WTC11 (cell line): ENCODE measurements at regions not wholly inside any gene's neighbourhood (a gene's known extent, or its start where the extent isn't known, plus 50 kb on each side); places are given as distances from the start of the nearest gene placed in this dataset.

Source experiments
- ATAC-seq: fragments of 200-7000 bp; cut with Tn5 transposase; 2 replicates; pipeline ENCODE4 v1.10.0; 2021; ENCODE audit warnings: mild to moderate bottlenecking, moderate library complexity
- CTCF ChIA-PET: fragments of 300-600 bp; sonication (Branson Sonifier 250); formaldehyde crosslinking; loops from one replicate; lab custom pipeline; 2021; ENCODE audit warnings: antibody characterized with exemption; lab: Charles Lee
- POLR2A ChIA-PET: fragments of 350-600 bp; sonication (Branson Sonifier 250); formaldehyde crosslinking; loops from one replicate; lab custom pipeline; 2021; ENCODE audit warnings: antibody characterized with exemption; lab: Charles Lee
- DNase-seq: peaks from one replicate; pipeline ENCODE4 v3.0.0; 2021; ENCODE audit warnings: low spot score
- H3K27ac Mint-ChIP-seq: 2 replicates; pipeline ENCODE4 v1.8.0; 2021; ENCODE audit warnings: mixed read lengths
- H3K27me3 Mint-ChIP-seq: 2 replicates; pipeline ENCODE4 v1.8.0; 2021; ENCODE audit warnings: low read depth, mild to moderate bottlenecking, moderate library complexity, mixed read lengths
- H3K36me3 Mint-ChIP-seq: 2 replicates; pipeline ENCODE4 v1.8.0; 2021; ENCODE audit warnings: mixed read lengths
- H3K4me1 Mint-ChIP-seq: 2 replicates; pipeline ENCODE4 v1.8.0; 2022; ENCODE audit warnings: mixed read lengths
- H3K4me3 Mint-ChIP-seq: 2 replicates; pipeline ENCODE4 v1.8.0; 2021; ENCODE audit warnings: mild to moderate bottlenecking, moderate library complexity, mixed read lengths
- H3K9me3 Mint-ChIP-seq: 2 replicates; pipeline ENCODE4 v1.8.0; 2021; ENCODE audit warnings: mixed read lengths
- ETV6 ChIP-seq: sonication (generic); formaldehyde crosslinking; IDR thresholded peaks from 2 replicates; pipeline ENCODE4 v1.8.1; 2022; ENCODE audit warnings: mild to moderate bottlenecking, missing genetic modification reagents
- FOXJ3 ChIP-seq: sonication (generic); formaldehyde crosslinking; IDR thresholded peaks from 2 replicates; pipeline ENCODE4 v1.9.0; 2021; ENCODE audit warnings: missing genetic modification reagents, mild to moderate bottlenecking, borderline replicate concordance
- FOXP1 ChIP-seq: sonication (generic); formaldehyde crosslinking; IDR thresholded peaks from 2 replicates; pipeline ENCODE4 v1.8.0; 2022; ENCODE audit warnings: missing genetic modification reagents, mild to moderate bottlenecking, moderate library complexity, borderline replicate concordance
- PRRX2 ChIP-seq: fragments of 250-450 bp; sonication (Bioruptor Pico); IDR thresholded peaks from 2 replicates; pipeline ENCODE4 v1.8.0; 2021; ENCODE audit warnings: mild to moderate bottlenecking
- SMAD4 ChIP-seq: sonication (generic); formaldehyde crosslinking; IDR thresholded peaks from 2 replicates; pipeline ENCODE4 v1.8.0; 2022; ENCODE audit warnings: mild to moderate bottlenecking, missing genetic modification reagents
- SOX15 ChIP-seq: fragments of 250-450 bp; sonication (Bioruptor Pico); IDR thresholded peaks from 2 replicates; pipeline ENCODE4 v1.9.0; 2021; ENCODE audit warnings: mild to moderate bottlenecking
- SP1 ChIP-seq: sonication (generic); formaldehyde crosslinking; conservative IDR thresholded peaks from 2 replicates; pipeline ENCODE4 v1.8.1; 2022; ENCODE audit warnings: missing genetic modification reagents
- ZNF138 ChIP-seq: sonication (generic); formaldehyde crosslinking; conservative IDR thresholded peaks from 2 replicates; pipeline ENCODE4 v1.8.1; 2022; ENCODE audit warnings: mild to moderate bottlenecking, moderate library complexity, missing genetic modification reagents
- ZNF416 ChIP-seq: fragments of 250-450 bp; sonication (Bioruptor Pico); IDR thresholded peaks from 2 replicates; pipeline ENCODE4 v1.9.0; 2021; ENCODE audit warnings: mild to moderate bottlenecking, inconsistent platforms
- TF ChIP-seq, protein P1 (sequence below): sonication (generic); formaldehyde crosslinking; IDR thresholded peaks from 2 replicates; pipeline ENCODE4 v1.8.0; 2022; ENCODE audit warnings: mild to moderate bottlenecking, missing genetic modification reagents
- TF ChIP-seq, protein P2 (sequence below): fragments of 250-450 bp; sonication (Bioruptor Pico); IDR thresholded peaks from 2 replicates; pipeline ENCODE4 v1.9.0; 2021; ENCODE audit warnings: mild to moderate bottlenecking
- TF ChIP-seq, protein P3 (sequence below): sonication (generic); formaldehyde crosslinking; IDR thresholded peaks from 2 replicates; pipeline ENCODE4 v1.8.1; 2022; ENCODE audit warnings: mild to moderate bottlenecking, missing genetic modification reagents, moderate library complexity, borderline replicate concordance
- TF ChIP-seq, protein P4 (sequence below): sonication (generic); formaldehyde crosslinking; IDR thresholded peaks from 2 replicates; pipeline ENCODE4 v1.8.1; 2023; ENCODE audit warnings: mild to moderate bottlenecking, missing genetic modification reagents, borderline replicate concordance
- TF ChIP-seq, protein P5 (sequence below): fragments of 250-450 bp; sonication (Bioruptor Pico); IDR thresholded peaks from 2 replicates; pipeline ENCODE4 v1.9.0; 2021; ENCODE audit warnings: mild to moderate bottlenecking
- TF ChIP-seq, protein P6 (sequence below): fragments of 200-600 bp; IDR thresholded peaks from 2 replicates; pipeline ENCODE4 v1.8.0; 2022; ENCODE audit warnings: antibody characterized with exemption
- TF ChIP-seq, protein P7 (sequence below): sonication (generic); formaldehyde crosslinking; IDR thresholded peaks from 2 replicates; pipeline ENCODE4 v1.8.0; 2022; ENCODE audit warnings: missing genetic modification reagents
- TF ChIP-seq, protein P8 (sequence below): sonication (generic); formaldehyde crosslinking; IDR thresholded peaks from 2 replicates; pipeline ENCODE4 v1.8.0; 2023; ENCODE audit warnings: missing genetic modification reagents, mild to moderate bottlenecking, borderline replicate concordance

DNA sequence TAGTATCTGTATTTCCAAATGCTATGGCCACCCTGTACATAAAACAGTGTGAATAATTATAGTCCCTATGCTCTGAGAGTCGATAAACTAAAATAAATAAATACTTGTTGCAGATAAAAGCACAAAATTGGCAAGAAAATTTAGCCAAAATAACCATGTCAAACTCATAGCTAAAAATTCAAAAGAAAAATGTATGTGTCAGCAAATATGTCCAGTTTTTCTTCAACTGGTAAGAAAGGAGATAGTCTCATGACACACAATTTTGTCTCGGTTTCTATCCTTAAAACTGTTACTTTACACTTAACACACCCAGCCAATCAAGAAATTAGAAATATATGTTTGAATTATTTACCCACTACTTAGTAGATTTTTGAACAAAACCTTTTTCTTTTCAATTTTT is 145.6 kb upstream of the FSCB start (continued):
- TF ChIP-seq FOXJ3, result no peak
- TF ChIP-seq, protein P1, sequence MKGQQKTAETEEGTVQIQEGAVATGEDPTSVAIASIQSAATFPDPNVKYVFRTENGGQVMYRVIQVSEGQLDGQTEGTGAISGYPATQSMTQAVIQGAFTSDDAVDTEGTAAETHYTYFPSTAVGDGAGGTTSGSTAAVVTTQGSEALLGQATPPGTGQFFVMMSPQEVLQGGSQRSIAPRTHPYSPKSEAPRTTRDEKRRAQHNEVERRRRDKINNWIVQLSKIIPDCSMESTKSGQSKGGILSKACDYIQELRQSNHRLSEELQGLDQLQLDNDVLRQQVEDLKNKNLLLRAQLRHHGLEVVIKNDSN (CRISPR knock-in tag), result no peak
- no peak for TF ChIP-seq SOX15 (CRISPR knock-in tag)
- no peak for TF ChIP-seq ZNF138 (CRISPR knock-in tag)
- TF ChIP-seq PRRX2, result no peak
- TF ChIP-seq, protein P2, sequence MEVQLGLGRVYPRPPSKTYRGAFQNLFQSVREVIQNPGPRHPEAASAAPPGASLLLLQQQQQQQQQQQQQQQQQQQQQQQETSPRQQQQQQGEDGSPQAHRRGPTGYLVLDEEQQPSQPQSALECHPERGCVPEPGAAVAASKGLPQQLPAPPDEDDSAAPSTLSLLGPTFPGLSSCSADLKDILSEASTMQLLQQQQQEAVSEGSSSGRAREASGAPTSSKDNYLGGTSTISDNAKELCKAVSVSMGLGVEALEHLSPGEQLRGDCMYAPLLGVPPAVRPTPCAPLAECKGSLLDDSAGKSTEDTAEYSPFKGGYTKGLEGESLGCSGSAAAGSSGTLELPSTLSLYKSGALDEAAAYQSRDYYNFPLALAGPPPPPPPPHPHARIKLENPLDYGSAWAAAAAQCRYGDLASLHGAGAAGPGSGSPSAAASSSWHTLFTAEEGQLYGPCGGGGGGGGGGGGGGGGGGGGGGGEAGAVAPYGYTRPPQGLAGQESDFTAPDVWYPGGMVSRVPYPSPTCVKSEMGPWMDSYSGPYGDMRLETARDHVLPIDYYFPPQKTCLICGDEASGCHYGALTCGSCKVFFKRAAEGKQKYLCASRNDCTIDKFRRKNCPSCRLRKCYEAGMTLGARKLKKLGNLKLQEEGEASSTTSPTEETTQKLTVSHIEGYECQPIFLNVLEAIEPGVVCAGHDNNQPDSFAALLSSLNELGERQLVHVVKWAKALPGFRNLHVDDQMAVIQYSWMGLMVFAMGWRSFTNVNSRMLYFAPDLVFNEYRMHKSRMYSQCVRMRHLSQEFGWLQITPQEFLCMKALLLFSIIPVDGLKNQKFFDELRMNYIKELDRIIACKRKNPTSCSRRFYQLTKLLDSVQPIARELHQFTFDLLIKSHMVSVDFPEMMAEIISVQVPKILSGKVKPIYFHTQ (CRISPR knock-in tag), result no peak
- TF ChIP-seq, protein P3, sequence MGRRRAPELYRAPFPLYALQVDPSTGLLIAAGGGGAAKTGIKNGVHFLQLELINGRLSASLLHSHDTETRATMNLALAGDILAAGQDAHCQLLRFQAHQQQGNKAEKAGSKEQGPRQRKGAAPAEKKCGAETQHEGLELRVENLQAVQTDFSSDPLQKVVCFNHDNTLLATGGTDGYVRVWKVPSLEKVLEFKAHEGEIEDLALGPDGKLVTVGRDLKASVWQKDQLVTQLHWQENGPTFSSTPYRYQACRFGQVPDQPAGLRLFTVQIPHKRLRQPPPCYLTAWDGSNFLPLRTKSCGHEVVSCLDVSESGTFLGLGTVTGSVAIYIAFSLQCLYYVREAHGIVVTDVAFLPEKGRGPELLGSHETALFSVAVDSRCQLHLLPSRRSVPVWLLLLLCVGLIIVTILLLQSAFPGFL, result no peak
- no peak for TF ChIP-seq SMAD4 (CRISPR knock-in tag)

DNA sequence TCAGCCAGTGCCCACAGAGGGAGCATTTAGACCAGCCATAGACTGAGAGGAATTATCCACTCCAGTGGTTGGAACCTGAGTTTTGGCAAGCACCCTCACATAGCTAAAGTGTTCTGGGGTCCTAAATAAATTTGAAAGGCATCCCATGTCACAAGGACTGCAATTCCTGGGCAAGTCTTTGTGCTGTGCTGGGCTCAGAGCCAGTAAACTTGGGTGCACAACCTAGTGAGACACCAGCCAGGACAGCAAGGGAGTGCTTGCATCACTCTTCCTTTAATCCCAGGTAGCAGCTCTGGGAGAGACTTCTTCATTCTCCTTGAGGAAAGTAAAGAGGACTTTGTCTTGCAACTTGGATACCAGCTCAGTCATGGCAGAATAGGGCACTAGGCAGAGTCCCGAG is 142.0 kb upstream of the FSCB start:
- no peak overlapping the region for H3K4me3 Mint-ChIP-seq
- CTCF ChIA-PET, result no interaction called here
- H3K27ac Mint-ChIP-seq, result no peak overlapping the region
- H3K9me3 Mint-ChIP-seq, result no peaks in the 10 kb centered on the region
- DNase-seq (no peak), ATAC-seq (no peak)
- no peaks in the 10 kb centered on the region for H3K36me3 Mint-ChIP-seq
- H3K27me3 Mint-ChIP-seq, result no peaks in the 10 kb centered on the region
- POLR2A ChIA-PET, result no interaction called here
- H3K4me1 Mint-ChIP-seq, result no peaks in the 10 kb centered on the region
- TF ChIP-seq, protein P4, sequence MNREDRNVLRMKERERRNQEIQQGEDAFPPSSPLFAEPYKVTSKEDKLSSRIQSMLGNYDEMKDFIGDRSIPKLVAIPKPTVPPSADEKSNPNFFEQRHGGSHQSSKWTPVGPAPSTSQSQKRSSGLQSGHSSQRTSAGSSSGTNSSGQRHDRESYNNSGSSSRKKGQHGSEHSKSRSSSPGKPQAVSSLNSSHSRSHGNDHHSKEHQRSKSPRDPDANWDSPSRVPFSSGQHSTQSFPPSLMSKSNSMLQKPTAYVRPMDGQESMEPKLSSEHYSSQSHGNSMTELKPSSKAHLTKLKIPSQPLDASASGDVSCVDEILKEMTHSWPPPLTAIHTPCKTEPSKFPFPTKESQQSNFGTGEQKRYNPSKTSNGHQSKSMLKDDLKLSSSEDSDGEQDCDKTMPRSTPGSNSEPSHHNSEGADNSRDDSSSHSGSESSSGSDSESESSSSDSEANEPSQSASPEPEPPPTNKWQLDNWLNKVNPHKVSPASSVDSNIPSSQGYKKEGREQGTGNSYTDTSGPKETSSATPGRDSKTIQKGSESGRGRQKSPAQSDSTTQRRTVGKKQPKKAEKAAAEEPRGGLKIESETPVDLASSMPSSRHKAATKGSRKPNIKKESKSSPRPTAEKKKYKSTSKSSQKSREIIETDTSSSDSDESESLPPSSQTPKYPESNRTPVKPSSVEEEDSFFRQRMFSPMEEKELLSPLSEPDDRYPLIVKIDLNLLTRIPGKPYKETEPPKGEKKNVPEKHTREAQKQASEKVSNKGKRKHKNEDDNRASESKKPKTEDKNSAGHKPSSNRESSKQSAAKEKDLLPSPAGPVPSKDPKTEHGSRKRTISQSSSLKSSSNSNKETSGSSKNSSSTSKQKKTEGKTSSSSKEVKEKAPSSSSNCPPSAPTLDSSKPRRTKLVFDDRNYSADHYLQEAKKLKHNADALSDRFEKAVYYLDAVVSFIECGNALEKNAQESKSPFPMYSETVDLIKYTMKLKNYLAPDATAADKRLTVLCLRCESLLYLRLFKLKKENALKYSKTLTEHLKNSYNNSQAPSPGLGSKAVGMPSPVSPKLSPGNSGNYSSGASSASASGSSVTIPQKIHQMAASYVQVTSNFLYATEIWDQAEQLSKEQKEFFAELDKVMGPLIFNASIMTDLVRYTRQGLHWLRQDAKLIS, result no peak
- no peak for TF ChIP-seq ETV6
- TF ChIP-seq, protein P5, sequence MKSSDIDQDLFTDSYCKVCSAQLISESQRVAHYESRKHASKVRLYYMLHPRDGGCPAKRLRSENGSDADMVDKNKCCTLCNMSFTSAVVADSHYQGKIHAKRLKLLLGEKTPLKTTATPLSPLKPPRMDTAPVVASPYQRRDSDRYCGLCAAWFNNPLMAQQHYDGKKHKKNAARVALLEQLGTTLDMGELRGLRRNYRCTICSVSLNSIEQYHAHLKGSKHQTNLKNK (CRISPR knock-in tag), result no peak
- no peak for TF ChIP-seq FOXP1 (CRISPR knock-in tag)
- TF ChIP-seq SP1, result no peak
- TF ChIP-seq, protein P6, sequence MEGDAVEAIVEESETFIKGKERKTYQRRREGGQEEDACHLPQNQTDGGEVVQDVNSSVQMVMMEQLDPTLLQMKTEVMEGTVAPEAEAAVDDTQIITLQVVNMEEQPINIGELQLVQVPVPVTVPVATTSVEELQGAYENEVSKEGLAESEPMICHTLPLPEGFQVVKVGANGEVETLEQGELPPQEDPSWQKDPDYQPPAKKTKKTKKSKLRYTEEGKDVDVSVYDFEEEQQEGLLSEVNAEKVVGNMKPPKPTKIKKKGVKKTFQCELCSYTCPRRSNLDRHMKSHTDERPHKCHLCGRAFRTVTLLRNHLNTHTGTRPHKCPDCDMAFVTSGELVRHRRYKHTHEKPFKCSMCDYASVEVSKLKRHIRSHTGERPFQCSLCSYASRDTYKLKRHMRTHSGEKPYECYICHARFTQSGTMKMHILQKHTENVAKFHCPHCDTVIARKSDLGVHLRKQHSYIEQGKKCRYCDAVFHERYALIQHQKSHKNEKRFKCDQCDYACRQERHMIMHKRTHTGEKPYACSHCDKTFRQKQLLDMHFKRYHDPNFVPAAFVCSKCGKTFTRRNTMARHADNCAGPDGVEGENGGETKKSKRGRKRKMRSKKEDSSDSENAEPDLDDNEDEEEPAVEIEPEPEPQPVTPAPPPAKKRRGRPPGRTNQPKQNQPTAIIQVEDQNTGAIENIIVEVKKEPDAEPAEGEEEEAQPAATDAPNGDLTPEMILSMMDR, result no peak
- TF ChIP-seq ZNF416 (CRISPR knock-in tag), result no peak
- TF ChIP-seq, protein P7, sequence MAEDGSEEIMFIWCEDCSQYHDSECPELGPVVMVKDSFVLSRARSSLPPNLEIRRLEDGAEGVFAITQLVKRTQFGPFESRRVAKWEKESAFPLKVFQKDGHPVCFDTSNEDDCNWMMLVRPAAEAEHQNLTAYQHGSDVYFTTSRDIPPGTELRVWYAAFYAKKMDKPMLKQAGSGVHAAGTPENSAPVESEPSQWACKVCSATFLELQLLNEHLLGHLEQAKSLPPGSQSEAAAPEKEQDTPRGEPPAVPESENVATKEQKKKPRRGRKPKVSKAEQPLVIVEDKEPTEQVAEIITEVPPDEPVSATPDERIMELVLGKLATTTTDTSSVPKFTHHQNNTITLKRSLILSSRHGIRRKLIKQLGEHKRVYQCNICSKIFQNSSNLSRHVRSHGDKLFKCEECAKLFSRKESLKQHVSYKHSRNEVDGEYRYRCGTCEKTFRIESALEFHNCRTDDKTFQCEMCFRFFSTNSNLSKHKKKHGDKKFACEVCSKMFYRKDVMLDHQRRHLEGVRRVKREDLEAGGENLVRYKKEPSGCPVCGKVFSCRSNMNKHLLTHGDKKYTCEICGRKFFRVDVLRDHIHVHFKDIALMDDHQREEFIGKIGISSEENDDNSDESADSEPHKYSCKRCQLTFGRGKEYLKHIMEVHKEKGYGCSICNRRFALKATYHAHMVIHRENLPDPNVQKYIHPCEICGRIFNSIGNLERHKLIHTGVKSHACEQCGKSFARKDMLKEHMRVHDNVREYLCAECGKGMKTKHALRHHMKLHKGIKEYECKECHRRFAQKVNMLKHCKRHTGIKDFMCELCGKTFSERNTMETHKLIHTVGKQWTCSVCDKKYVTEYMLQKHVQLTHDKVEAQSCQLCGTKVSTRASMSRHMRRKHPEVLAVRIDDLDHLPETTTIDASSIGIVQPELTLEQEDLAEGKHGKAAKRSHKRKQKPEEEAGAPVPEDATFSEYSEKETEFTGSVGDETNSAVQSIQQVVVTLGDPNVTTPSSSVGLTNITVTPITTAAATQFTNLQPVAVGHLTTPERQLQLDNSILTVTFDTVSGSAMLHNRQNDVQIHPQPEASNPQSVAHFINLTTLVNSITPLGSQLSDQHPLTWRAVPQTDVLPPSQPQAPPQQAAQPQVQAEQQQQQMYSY, result no peak
- TF ChIP-seq, protein P8, sequence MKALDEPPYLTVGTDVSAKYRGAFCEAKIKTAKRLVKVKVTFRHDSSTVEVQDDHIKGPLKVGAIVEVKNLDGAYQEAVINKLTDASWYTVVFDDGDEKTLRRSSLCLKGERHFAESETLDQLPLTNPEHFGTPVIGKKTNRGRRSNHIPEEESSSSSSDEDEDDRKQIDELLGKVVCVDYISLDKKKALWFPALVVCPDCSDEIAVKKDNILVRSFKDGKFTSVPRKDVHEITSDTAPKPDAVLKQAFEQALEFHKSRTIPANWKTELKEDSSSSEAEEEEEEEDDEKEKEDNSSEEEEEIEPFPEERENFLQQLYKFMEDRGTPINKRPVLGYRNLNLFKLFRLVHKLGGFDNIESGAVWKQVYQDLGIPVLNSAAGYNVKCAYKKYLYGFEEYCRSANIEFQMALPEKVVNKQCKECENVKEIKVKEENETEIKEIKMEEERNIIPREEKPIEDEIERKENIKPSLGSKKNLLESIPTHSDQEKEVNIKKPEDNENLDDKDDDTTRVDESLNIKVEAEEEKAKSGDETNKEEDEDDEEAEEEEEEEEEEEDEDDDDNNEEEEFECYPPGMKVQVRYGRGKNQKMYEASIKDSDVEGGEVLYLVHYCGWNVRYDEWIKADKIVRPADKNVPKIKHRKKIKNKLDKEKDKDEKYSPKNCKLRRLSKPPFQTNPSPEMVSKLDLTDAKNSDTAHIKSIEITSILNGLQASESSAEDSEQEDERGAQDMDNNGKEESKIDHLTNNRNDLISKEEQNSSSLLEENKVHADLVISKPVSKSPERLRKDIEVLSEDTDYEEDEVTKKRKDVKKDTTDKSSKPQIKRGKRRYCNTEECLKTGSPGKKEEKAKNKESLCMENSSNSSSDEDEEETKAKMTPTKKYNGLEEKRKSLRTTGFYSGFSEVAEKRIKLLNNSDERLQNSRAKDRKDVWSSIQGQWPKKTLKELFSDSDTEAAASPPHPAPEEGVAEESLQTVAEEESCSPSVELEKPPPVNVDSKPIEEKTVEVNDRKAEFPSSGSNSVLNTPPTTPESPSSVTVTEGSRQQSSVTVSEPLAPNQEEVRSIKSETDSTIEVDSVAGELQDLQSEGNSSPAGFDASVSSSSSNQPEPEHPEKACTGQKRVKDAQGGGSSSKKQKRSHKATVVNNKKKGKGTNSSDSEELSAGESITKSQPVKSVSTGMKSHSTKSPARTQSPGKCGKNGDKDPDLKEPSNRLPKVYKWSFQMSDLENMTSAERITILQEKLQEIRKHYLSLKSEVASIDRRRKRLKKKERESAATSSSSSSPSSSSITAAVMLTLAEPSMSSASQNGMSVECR, result no peak
